Mesodermal cell (in vitro differentiated cells): ENCODE measurements at regions not wholly inside any gene's neighbourhood (a gene's known extent, or its start where the extent isn't known, plus 50 kb on each side); places are given as distances from the start of the nearest gene placed in this dataset.
"Not testable (repeated sequence)": the region's sequence is repeated elsewhere in the genome, so short reads cannot be mapped to it uniquely, and the experiment has no call there.

ENCODE experiments used
- H3K27ac ChIP-seq: 2 replicates; pipeline ENCODE4 v1.7.0; 2013; ENCODE audit warnings: mild to moderate bottlenecking, low read depth, low read length, moderate library complexity; ENCODE audit not compliant: severe bottlenecking
- H3K36me3 ChIP-seq: 2 replicates; pipeline ENCODE4 v1.7.1; 2013; ENCODE audit warnings: mild to moderate bottlenecking, low read length, moderate library complexity; ENCODE audit not compliant: control insufficient read depth, insufficient read depth
- H3K4me1 ChIP-seq: one replicate; pipeline ENCODE4 v1.7.1; 2013; ENCODE audit warnings: mild to moderate bottlenecking, low read length; ENCODE audit not compliant: insufficient read depth, control insufficient read depth, poor library complexity, severe bottlenecking
- H3K4me3 ChIP-seq: 2 replicates; pipeline ENCODE4 v1.7.0; 2013; ENCODE audit warnings: low read length, control low read depth, mild to moderate bottlenecking; ENCODE audit not compliant: insufficient read depth, poor library complexity, severe bottlenecking; ENCODE audit errors: extremely low read depth
- H3K9me3 ChIP-seq: 2 replicates; pipeline ENCODE4 v1.7.1; 2013; ENCODE audit warnings: mild to moderate bottlenecking, low read length, moderate library complexity; ENCODE audit not compliant: control insufficient read depth
- WGBS, 2 experiments: methylation state at CpG; one replicate each; pipeline ENCODE4 v1.1.5; 2013; ENCODE audit warnings: missing lambda C conversion rate in 2 of 2; ENCODE audit not compliant: insufficient coverage in 2 of 2; 5-methylcytosine and 5-hydroxymethylcytosine counted together

GRCh38 chr13:103625194-103625593 lies 559.0 kb upstream of the SLC10A2 start:
- Histone ChIP-seq H3K36me3 (no peaks in the 10 kb centered on the region), H3K4me3 (no peak overlapping the region), H3K9me3 (no peaks in the 10 kb centered on the region), H3K4me1 (no peaks in the 10 kb centered on the region), H3K27ac (no peak overlapping the region)
- WGBS, 2 experiments, result 85 to 88% methylated on average over 4 to 5 of the region's 5 CpGs

- no peaks in the 10 kb centered on the region for H3K9me3 ChIP-seq
- WGBS, 2 experiments, result 86 to 100% methylated on average over 1 of the region's 1 CpG
- H3K36me3 ChIP-seq, result no peaks in the 10 kb centered on the region
- H3K27ac ChIP-seq, result no peak overlapping the region
- no peak overlapping the region for H3K4me3 ChIP-seq
- no peaks in the 10 kb centered on the region for H3K4me1 ChIP-seq
Measured at GRCh38 chr13:103618151-103618550, 551.9 kb upstream of the SLC10A2 start.

GRCh38 chr13:103615771-103616170 lies 549.6 kb upstream of the SLC10A2 start:
- H3K4me3 ChIP-seq, result no peak overlapping the region
- no peaks in the 10 kb centered on the region for H3K9me3 ChIP-seq
- H3K27ac ChIP-seq, result no peak overlapping the region
- WGBS, 2 experiments, result 91 to 93% methylated on average over 4 of the region's 4 CpGs
- no peaks in the 10 kb centered on the region for H3K4me1 ChIP-seq
- no peaks in the 10 kb centered on the region for H3K36me3 ChIP-seq

GRCh38 chr13:103614761-103615160 lies 548.5 kb upstream of the SLC10A2 start:
- Histone ChIP-seq H3K4me1 (no peaks in the 10 kb centered on the region), H3K4me3 (no peak overlapping the region), H3K9me3 (no peaks in the 10 kb centered on the region), H3K36me3 (no peaks in the 10 kb centered on the region), H3K27ac (no peak overlapping the region)

GRCh38 chr13:103607995-103608394 lies 541.8 kb upstream of the SLC10A2 start:
- H3K36me3 ChIP-seq, result no peaks in the 10 kb centered on the region
- WGBS, 2 experiments, result 86% methylated on average over 1 of the region's 1 CpG; no CpG with 5 or more reads in 1 of the 2 experiments
- H3K4me3 ChIP-seq, result no peak overlapping the region
- no peak overlapping the region for H3K27ac ChIP-seq
- no peaks in the 10 kb centered on the region for H3K4me1 ChIP-seq
- H3K9me3 ChIP-seq, result no peaks in the 10 kb centered on the region

GRCh38 chr13:103605546-103606326 lies 539.5 kb upstream of the SLC10A2 start:
- Histone ChIP-seq H3K4me1 (no peaks in the 10 kb centered on the region), H3K27ac (no peak overlapping the region), H3K4me3 (no peak overlapping the region), H3K9me3 (no peaks in the 10 kb centered on the region), H3K36me3 (no peaks in the 10 kb centered on the region)
- 94 to 99% methylated on average over 11 to 12 of the region's 16 CpGs for WGBS, 2 experiments

- 96 to 97% methylated on average over 14 to 16 of the region's 26 CpGs for WGBS, 2 experiments
- H3K4me1 ChIP-seq, H3K27ac ChIP-seq, H3K36me3 ChIP-seq, H3K4me3 ChIP-seq, H3K9me3 ChIP-seq: not testable (repeated sequence)
Measured at GRCh38 chr13:103599870-103600269, 533.7 kb upstream of the SLC10A2 start.

GRCh38 chr13:103598671-103599070 lies 532.5 kb upstream of the SLC10A2 start:
- Histone ChIP-seq H3K9me3 (no peaks in the 10 kb centered on the region), H3K4me1 (no peaks in the 10 kb centered on the region), H3K27ac (no peak overlapping the region), H3K36me3 (no peaks in the 10 kb centered on the region), H3K4me3 (no peak overlapping the region)

GRCh38 chr13:103573446-103573845 lies 507.2 kb upstream of the SLC10A2 start:
- Histone ChIP-seq H3K9me3 (peaks cover 11% of the 10 kb centered on the region), H3K4me3 (no peak overlapping the region), H3K27ac (no peak overlapping the region), H3K4me1 (no peaks in the 10 kb centered on the region), H3K36me3 (no peaks in the 10 kb centered on the region)
- WGBS, 2 experiments, result 88% methylated on average over 1 to 4 of the region's 4 CpGs

- Histone ChIP-seq H3K36me3 (no peaks in the 10 kb centered on the region), H3K4me1 (no peaks in the 10 kb centered on the region), H3K4me3 (no peak overlapping the region), H3K9me3 (peaks cover 7% of the 10 kb centered on the region), H3K27ac (no peak overlapping the region)
- 100% methylated on average over 2 of the region's 5 CpGs; no CpG with 5 or more reads in 1 of the 2 experiments for WGBS, 2 experiments
Measured at GRCh38 chr13:103568314-103568713, 502.1 kb upstream of the SLC10A2 start.

GRCh38 chr13:103557878-103558277 lies 491.7 kb upstream of the SLC10A2 start:
- Histone ChIP-seq H3K27ac (no peak overlapping the region), H3K4me1 (no peaks in the 10 kb centered on the region), H3K36me3 (no peaks in the 10 kb centered on the region), H3K9me3 (no peaks in the 10 kb centered on the region), H3K4me3 (no peak overlapping the region)
- no CpG with 5 or more reads among the region's 2 CpGs for WGBS, 2 experiments
